Epithelial cell of proximal tubule (primary cell): ENCODE measurements at regions not wholly inside any gene's neighbourhood (a gene's known extent, or its start where the extent isn't known, plus 50 kb on each side); places are given as distances from the start of the nearest gene placed in this dataset.

ENCODE experiments used
- DNase-seq: peaks from one replicate; pipeline ENCODE4 v3.0.0-alpha.2; 2011; ENCODE audit warnings: low read depth
- H3K4me3 ChIP-seq: 2 replicates; pipeline ENCODE4 v1.5.1; 2011; ENCODE audit warnings: low read depth, mild to moderate bottlenecking, low read length
- TF ChIP-seq, protein P1 (sequence below): conservative IDR thresholded peaks from 2 replicates; pipeline ENCODE4 v1.5.1; 2012; ENCODE audit warnings: low read depth, mild to moderate bottlenecking, low read length

- no peak overlapping the region for H3K4me3 ChIP-seq
- DNase-seq: no peak
- TF ChIP-seq, protein P1, sequence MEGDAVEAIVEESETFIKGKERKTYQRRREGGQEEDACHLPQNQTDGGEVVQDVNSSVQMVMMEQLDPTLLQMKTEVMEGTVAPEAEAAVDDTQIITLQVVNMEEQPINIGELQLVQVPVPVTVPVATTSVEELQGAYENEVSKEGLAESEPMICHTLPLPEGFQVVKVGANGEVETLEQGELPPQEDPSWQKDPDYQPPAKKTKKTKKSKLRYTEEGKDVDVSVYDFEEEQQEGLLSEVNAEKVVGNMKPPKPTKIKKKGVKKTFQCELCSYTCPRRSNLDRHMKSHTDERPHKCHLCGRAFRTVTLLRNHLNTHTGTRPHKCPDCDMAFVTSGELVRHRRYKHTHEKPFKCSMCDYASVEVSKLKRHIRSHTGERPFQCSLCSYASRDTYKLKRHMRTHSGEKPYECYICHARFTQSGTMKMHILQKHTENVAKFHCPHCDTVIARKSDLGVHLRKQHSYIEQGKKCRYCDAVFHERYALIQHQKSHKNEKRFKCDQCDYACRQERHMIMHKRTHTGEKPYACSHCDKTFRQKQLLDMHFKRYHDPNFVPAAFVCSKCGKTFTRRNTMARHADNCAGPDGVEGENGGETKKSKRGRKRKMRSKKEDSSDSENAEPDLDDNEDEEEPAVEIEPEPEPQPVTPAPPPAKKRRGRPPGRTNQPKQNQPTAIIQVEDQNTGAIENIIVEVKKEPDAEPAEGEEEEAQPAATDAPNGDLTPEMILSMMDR: no peak
These were observed 1275.4 kb upstream of the C9orf72 start for GRCh38 chr9:28848671-28849070.

GRCh38 chr9:28853477-28853876, 1280.2 kb upstream of the C9orf72 start:
- DNase-seq: no peak
- H3K4me3 ChIP-seq: no peak overlapping the region
- TF ChIP-seq, protein P1: peak; percentile 8

DNA sequence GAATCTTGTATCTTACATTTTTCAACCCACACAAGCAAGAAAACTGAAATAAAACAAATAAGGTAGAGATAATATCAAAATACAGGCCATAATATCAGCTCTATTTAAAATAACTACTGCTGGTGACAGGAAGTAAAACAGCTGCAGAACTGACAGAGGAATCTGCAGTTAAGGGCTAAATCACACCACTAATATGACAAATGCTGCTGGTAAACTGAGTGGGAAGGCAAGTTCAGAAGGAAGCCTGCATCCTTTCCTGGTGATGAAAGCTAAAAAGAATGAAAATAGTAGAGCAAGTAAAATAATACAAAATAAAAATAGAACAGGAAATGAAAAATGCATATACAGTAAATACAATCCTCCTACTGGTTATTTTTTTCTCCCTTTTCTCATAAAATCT, 1293.7 kb upstream of the C9orf72 start:
- TF ChIP-seq, protein P1: no peak
- no peak overlapping the region for H3K4me3 ChIP-seq
- DNase-seq: no peak

GRCh38 chr9:28868228-28868990, 1295.1 kb upstream of the C9orf72 start:
- TF ChIP-seq, protein P1: no peak
- no peak for DNase-seq
- no peak overlapping the region for H3K4me3 ChIP-seq

- TF ChIP-seq, protein P1: no peak
- DNase-seq: no peak
- H3K4me3 ChIP-seq: no peak overlapping the region
These were observed 1309.2 kb upstream of the C9orf72 start for GRCh38 chr9:28882529-28882928.

GRCh38 chr9:28883234-28883633, 1310.0 kb upstream of the C9orf72 start:
- TF ChIP-seq, protein P1: no peak

More at GRCh38 chr9:28883234-28883633, 1310.0 kb upstream of the C9orf72 start:
- no peak overlapping the region for H3K4me3 ChIP-seq
- peak; percentile 40 for DNase-seq
